Stomach (tissue), 8 donors: ENCODE measurements at regions not wholly inside any gene's neighbourhood (a gene's known extent, or its start where the extent isn't known, plus 50 kb on each side); places are given as distances from the start of the nearest gene placed in this dataset.

Experiments
- DNase-seq, 2 donors: peaks; one replicate each; pipeline versions ENCODE4 v3.0.0 to v3.0.0-alpha.2; 2013 to 2019
- H3K27ac ChIP-seq, 5 donors: fragments of 200-600 bp in 4 of 5; sonication (generic) in 4 of 5; one replicate each; pipeline ENCODE4 v1.5.1; 2013 to 2019; ENCODE audit warnings: mild to moderate bottlenecking in 1 of 5, moderate library complexity in 1 of 5
- H3K27me3 ChIP-seq, 3 donors: fragments of 200-600 bp; sonication (generic); one replicate each; pipeline ENCODE4 v1.5.1; 2017 to 2019; ENCODE audit warnings: mixed run types in 1 of 3
- H3K36me3 ChIP-seq, 4 donors: fragments of 200-600 bp; sonication (generic); 1 replicate in 3 of 4; 2 replicates in 1 of 4; pipeline ENCODE4 v1.5.1; 2016 to 2019
- H3K4me1 ChIP-seq, 4 donors: fragments of 200-600 bp; sonication (generic); one replicate each; pipeline ENCODE4 v1.5.1; 2016 to 2019
- H3K4me3 ChIP-seq, 4 donors: fragments of 200-600 bp; sonication (generic) in 3 of 4; one replicate each; pipeline ENCODE4 v1.5.1; 2016 to 2019; ENCODE audit warnings: mild to moderate bottlenecking in 1 of 4
- H3K9me3 ChIP-seq, 4 donors: fragments of 200-600 bp; sonication (generic); one replicate each; pipeline ENCODE4 v1.5.1; 2016 to 2019
- CTCF ChIP-seq, 7 experiments: fragments of 450-650 bp in 4 of 7; fragments of 200-600 bp in 3 of 7; sonication (generic) in 3 of 7; IDR thresholded peaks; one replicate each; pipeline ENCODE4 v1.5.1; 2016 to 2019; ENCODE audit warnings: antibody characterized with exemption in 7 of 7, control low read depth in 2 of 7, mild to moderate bottlenecking in 1 of 7
- EP300 ChIP-seq: sonication (generic); formaldehyde crosslinking; IDR thresholded peaks from one replicate; pipeline ENCODE4 v1.6.1; 2017; ENCODE audit warnings: antibody characterized with exemption
- POLR2A ChIP-seq, 4 donors: fragments of 450-650 bp; IDR thresholded peaks; one replicate each; pipeline ENCODE4 v1.6.1; 2016; ENCODE audit warnings: antibody characterized with exemption in 4 of 4, control low read depth in 2 of 4, mild to moderate bottlenecking in 1 of 4, moderate library complexity in 1 of 4
- POLR2AphosphoS5 ChIP-seq, 3 donors: sonication (generic); formaldehyde crosslinking; IDR thresholded peaks; one replicate each; pipeline ENCODE4 v1.6.1; 2016; ENCODE audit warnings: antibody characterized with exemption in 3 of 3
- WGBS, 5 donors: extraction: QIAGEN DNeasy Blood & Tissue Kit in 3 of 5; methylation state at CpG; one replicate each; pipeline versions ENCODE4 v1.1.5 to v1.1.7; 2013 to 2018; 5-methylcytosine and 5-hydroxymethylcytosine counted together
- intact Hi-C: fragments of 100-400 bp; cut with DNase I; formaldehyde crosslinking; loops from one replicate; pipeline ENCODE4 v1.15.1; 2023; ENCODE audit warnings: low total_unique reads
- donor health status: healthy with polysubstance abuse.
- donor health status: Bipolar disorder and iron deficiency.
- donor health status: healthy.

GRCh38 chr7:133155642-133156041 is 73.8 kb upstream of the CHCHD3 start:
- H3K4me1 ChIP-seq: no peaks in the 10 kb centered on the region
- no peak overlapping the region for H3K4me3 ChIP-seq
- intact Hi-C loops: no loop called here
- TF ChIP-seq EP300 (no peak), CTCF (IDR thresholded peaks at IDR 0.05) (no peak), POLR2AphosphoS5 (IDR thresholded peaks at IDR 0.05) (no peak), POLR2A (IDR thresholded peaks at IDR 0.05) (no peak)
- H3K9me3 ChIP-seq: no peaks in the 10 kb centered on the region
- no peak overlapping the region for H3K27ac ChIP-seq
- DNase-seq: no peak
- no peaks in the 10 kb centered on the region for H3K27me3 ChIP-seq
- no peaks in the 10 kb centered on the region for H3K36me3 ChIP-seq
- 87 to 100% (median 97%) methylated on average over 1 of the region's 1 CpG for WGBS, 5 donors

GRCh38 chr7:133157045-133157444 is 75.2 kb upstream of the CHCHD3 start:
- TF ChIP-seq EP300 (no peak), POLR2A (IDR thresholded peaks at IDR 0.05) (no peak), POLR2AphosphoS5 (IDR thresholded peaks at IDR 0.05) (no peak), CTCF (IDR thresholded peaks at IDR 0.05) (no peak)
- WGBS, 5 donors: 88 to 100% (median 91%) methylated on average over 1 of the region's 1 CpG
- intact Hi-C loops: no loop called here
- Histone ChIP-seq H3K36me3 (no peaks in the 10 kb centered on the region), H3K4me3 (no peak overlapping the region), H3K4me1 (no peaks in the 10 kb centered on the region), H3K9me3 (no peaks in the 10 kb centered on the region), H3K27ac (no peak overlapping the region), H3K27me3 (no peaks in the 10 kb centered on the region)
- DNase-seq: no peak

- Histone ChIP-seq H3K4me3 (no peak overlapping the region), H3K27ac (no peak overlapping the region), H3K36me3 (no peaks in the 10 kb centered on the region), H3K9me3 (no peaks in the 10 kb centered on the region), H3K27me3 (peaks cover 0 to 3% (median 0%) of the 10 kb centered on the region in 3 donors), H3K4me1 (no peaks in the 10 kb centered on the region)
- intact Hi-C loops: no loop called here
- 79 to 86% (median 81%) methylated on average over 6 of the region's 6 CpGs for whole genome bisulfite sequencing, 5 donors
- DNase-seq: no peak
- TF ChIP-seq POLR2AphosphoS5 (IDR thresholded peaks at IDR 0.05) (no peak), EP300 (no peak), POLR2A (IDR thresholded peaks at IDR 0.05) (no peak), CTCF (IDR thresholded peaks at IDR 0.05) (no peak)
These were observed 82.6 kb upstream of the CHCHD3 start for GRCh38 chr7:133164498-133164897.

GRCh38 chr7:133165001-133165400 is 83.1 kb upstream of the CHCHD3 start:
- Histone ChIP-seq H3K27me3 (peaks cover 0 to 3% (median 0%) of the 10 kb centered on the region in 3 donors), H3K9me3 (no peaks in the 10 kb centered on the region), H3K4me3 (no peak overlapping the region), H3K4me1 (no peaks in the 10 kb centered on the region), H3K36me3 (no peaks in the 10 kb centered on the region), H3K27ac (no peak overlapping the region)
- WGBS, 5 donors: 79 to 90% (median 86%) methylated on average over 2 of the region's 2 CpGs
- DNase-seq: no peak
- intact Hi-C loops: no loop called here
- no peak for TF ChIP-seq POLR2AphosphoS5 (IDR thresholded peaks at IDR 0.05)
- no peak for TF ChIP-seq CTCF (IDR thresholded peaks at IDR 0.05)
- TF ChIP-seq EP300: no peak
- TF ChIP-seq POLR2A (IDR thresholded peaks at IDR 0.05): no peak
